Sciatic nerve (tissue), 2 donors: ENCODE measurements at regions not wholly inside any gene's neighbourhood (a gene's known extent, or its start where the extent isn't known, plus 50 kb on each side); places are given as distances from the start of the nearest gene placed in this dataset.
A peak's percentile ranks its signal among the peaks of the same experiment; 100 is the strongest.

Source experiments
- ATAC-seq: fragments of 200-7000 bp; cut with Tn5 transposase; one replicate; pipeline ENCODE4 v1.9.1; 2020; ENCODE audit warnings: mild to moderate bottlenecking, moderate library complexity
- DNase-seq: peaks from one replicate; pipeline ENCODE4 v3.0.0-alpha.2; 2020; ENCODE audit warnings: low spot score
- intact Hi-C: fragments of 100-400 bp; cut with DNase I; formaldehyde crosslinking; loops from one replicate; pipeline ENCODE4 v1.14.2; 2022
- donor health status: DM: no; HTN: no; CAD: no.
- donor health status: DM: no; HTN: no; CAD: no.

DNA sequence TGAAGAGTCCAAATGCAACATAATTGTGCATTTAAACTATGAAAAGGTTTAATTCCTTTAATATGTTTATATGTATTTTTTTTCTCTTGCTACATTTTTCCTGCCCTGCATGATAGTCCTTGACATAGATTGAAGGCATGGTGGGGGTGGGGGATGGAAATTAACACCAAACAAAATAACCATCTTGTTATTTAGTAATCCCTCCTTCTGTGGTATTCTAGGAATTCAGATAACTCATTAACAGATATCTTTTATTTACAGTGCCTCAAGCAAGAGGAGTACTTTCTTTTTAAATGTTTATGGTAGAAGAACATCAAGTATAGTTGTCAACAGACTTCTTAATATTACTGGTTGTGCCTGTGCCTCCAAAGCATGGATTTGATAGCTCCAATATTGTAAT is 337.6 kb upstream of the SEMA3A start:
- intact Hi-C loops, result no loop called here
- no peak for DNase-seq
- no peak for ATAC-seq

DNA sequence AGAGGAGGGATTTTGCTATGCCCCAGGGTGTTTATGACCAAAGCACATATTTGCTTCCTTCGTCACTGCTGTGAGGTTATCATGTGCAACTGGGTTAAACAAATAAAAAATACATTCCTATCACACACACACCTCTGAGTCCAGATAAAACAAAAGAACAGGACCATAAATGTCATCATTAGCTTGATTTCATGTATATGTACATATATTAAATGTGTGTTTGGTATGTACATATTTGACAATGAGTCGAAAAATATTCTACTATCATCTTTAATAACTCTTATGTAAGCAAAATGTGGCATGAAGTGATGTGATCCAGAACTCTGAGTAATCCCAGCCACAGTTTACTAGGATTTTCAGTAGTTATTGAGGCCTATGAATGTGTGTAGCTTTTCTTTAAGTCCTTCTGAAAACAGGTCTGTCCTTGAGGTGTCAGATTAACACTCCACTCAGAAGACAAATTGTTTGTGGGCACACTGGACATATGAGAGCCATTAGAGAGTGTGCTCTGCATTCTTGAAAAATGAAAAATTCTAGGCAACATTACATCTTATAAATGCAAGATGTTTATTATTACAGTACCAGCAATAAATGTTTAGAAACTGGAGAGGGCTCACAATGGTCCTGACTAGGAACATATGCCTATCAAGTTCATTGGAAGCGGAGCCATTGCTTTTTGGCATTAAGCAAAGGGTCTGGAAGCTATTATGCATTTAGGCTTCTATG is 335.1 kb upstream of the SEMA3A start:
- no peak for DNase-seq
- intact Hi-C loops, result no loop called here
- ATAC-seq, result no peak

DNA sequence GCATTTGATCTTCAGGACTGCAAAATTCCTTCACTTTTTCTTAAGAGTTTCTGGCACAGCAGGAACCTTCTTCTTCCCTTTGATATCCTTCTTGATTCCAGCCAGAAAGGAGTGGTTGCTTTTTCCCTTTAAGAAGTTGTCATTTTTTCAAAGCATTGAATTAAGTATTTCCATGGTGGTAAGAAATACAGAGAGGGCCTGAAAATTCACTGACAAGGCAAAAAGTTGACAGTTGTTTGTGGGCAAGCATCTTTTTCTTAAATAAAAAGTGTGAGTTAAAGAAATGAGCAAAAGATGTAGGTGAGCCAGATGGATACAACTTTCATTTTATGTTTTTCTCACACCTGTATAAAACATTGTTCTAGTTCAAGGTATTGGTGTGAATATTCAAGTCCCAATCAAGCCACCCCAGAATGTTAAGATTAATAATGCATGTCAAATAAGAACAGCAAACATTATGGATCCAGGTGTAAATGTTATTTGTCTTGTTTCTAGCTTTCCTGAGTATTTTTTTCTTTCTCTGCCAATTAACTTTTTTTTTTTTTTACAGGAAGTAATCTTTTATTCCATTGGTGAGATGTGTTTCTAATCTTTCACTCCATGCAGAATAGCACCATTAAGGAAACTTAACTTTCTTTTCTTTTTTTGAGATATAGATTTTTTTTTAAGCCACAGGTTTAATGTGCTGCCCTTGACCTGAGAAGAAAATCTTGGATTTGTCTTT is 334.3 kb upstream of the SEMA3A start:
- ATAC-seq (no peak), DNase-seq (no peak)
- intact Hi-C loops, result no loop called here

DNA sequence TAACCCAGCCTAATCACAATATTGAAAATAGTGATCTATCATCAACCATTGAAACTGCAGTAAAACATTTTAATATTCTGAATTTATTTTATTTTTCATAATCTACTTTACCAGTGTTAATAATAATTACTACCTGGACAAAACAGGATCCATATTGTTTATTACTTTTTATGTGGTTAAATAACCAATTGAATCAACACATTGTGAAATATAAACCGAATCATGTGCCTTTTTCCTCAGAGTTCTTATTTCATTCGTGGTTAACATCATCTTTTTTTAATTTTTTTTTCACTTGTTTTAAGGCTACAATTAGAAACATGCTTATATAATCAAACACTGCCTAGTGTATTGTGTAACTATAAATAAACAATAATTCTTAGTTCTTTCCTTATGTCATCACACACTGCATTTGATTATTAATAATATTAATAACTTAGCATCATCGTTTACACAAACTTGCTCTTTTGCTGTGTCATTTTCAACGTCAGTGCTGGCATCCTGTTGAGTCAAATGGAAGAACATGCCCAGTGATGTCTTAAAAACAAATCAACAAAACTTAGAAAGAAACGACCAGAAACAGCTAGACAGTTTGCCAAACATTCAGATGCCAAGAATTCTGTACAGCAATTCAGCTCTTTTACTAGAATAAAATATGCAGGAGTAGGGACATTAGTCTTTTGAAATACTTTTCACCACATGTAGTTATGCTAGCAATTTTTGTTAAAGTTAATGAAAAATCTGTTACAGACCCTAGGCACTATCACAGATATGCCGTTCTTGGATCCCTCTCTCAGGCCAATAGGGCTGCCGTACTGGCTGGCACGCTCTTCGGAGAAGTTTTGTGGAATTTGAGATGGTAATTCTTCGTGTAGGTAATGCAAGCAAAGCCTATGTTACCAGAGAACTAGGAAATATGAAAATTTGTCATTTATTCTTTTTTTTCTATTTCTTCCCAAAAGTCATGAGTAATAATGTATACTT is 330.4 kb upstream of the SEMA3A start:
- intact Hi-C loops, result no loop called here
- ATAC-seq (peak; percentile 48), DNase-seq (no peak)

DNA sequence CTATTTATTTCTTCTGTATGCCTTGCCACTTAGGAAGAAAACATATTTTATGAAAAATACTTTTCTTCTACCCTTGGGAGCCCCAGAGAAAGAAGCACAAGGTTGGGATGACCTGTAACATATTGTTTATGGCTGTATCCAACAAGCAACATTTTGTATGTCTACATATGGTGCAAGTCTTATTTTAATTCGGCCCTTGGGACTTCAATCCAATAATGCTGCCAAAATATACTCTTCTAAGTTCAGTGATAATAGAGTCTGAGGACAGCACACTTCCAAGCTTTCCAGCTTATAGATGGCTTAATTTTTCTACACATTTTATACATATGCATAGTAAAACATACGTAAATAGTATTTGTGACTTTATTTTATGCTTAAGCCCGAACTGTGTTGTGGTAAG is 318.5 kb upstream of the SEMA3A start:
- ATAC-seq, result no peak
- intact Hi-C loops, result no loop called here
- DNase-seq, result no peak

DNA sequence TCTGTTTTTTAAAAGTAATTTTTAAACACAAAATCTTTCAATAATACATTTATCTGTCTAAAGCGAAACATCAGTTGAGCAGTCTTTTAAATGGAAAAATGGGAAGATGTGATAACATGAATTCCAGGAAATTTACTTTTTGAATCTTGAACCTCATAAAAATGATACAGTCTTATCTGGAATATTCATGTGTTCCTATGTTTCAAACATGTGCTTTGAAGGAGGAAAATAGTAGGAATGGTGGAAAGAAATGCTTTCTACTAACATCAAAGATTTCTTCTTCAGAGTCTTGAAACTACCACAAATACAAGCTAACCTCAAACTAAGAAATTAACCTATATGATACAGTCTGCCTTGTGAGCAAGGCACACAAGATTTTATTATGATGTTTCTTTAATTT is 317.5 kb upstream of the SEMA3A start:
- intact Hi-C loops, result no loop called here
- DNase-seq, result no peak
- no peak for ATAC-seq

DNA sequence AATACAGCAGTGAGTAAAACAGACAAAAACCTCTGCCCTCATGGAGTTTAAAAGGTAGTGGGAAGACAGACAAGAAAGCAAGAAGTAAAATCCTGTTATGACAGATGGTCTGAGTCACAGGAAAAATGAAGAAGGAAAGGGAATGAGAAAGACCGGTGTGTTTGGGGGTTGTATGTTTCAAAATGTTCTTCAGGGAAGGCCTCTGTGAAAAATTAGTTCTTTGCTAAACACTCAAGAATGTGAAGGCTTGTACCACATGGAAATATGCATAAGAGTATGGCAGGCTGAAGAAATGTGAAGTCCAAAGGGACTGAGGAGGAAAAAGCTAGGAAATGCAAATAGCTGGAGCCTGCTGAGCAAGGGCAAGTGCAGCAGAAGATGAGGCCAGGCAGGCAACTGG is 315.9 kb upstream of the SEMA3A start:
- ATAC-seq (no peak), DNase-seq (no peak)
- intact Hi-C loops, result no loop called here

DNA sequence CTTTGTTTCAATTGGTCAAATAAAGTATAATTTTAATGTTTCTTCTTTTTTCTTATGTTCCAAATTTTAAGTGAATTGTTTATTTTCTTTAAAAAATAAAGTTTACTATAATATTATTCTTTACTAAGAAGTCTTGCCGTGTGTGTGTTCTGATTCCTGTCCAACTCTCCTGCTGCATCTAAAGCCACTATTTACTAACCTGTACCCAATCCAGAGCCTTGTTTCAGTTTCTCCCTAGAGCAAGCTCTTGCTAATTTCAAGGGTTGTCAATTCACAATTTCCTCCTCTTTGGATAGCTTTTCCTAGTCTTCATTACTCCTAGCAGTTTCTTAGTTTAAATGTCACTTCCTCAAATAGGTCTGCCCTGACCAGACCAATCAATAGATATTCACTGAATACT is 314.9 kb upstream of the SEMA3A start:
- DNase-seq (no peak), ATAC-seq (no peak)
- intact Hi-C loops, result no loop called here

DNA sequence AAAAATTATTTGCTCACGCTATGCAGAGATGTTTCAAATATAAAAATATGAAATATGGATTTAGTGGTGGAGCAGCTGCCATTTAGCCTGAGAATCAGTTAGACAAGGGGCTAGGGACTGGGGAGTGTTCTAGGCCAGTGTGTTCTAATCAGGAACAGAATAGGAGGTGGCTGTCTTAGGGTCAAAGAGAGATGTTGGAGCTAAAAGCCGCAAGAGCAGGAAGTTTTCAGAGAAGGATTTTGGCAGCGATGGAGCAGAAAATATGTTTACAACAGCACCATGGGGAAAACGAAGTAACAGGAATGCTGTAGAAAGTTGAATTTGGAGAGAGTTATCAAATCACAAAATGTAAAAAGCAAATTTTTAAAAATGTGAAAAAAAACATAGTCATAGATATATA is 314.0 kb upstream of the SEMA3A start:
- DNase-seq (no peak), ATAC-seq (peak; percentile 81)
- intact Hi-C loops, result no loop called here

DNA sequence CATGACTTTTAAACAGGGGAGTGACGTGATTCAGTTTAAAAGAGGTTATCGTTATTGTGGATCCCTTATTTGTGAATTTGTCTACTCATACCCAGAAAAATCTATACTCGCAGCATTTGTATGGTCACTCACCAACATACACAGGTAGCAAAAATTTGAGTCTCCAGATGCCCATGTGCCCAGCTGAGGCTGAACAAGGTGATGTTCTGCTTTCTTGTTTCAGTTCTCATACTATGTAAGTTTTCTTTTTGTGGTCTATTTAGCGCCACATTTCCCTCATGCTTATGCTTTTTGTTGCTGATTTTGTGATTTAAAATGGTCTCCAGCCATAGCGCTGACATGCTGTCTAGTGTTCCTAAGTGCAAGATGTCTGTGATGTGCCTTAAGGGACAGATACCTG is 312.9 kb upstream of the SEMA3A start:
- intact Hi-C loops, result no loop called here
- DNase-seq (no peak), ATAC-seq (no peak)

DNA sequence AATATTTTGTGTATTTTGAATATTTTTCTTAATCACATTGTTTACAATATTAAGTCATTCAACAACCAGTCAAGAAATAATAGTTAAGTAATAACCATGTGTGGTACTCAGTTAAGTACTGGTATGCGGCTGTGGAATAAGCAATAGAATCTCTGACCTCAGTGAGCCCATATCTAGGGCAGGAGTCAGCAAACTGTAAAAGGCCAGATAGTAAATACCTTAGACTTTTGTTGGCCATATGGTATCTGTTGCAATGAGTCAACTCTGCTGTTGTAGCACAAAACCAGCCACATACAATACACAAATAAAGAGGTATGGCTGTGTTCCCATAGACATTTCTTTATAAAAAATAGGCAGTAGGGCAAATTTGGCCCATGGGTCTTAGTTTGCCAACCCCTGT is 311.6 kb upstream of the SEMA3A start:
- ATAC-seq (no peak), DNase-seq (no peak)
- intact Hi-C loops, result no loop called here

DNA sequence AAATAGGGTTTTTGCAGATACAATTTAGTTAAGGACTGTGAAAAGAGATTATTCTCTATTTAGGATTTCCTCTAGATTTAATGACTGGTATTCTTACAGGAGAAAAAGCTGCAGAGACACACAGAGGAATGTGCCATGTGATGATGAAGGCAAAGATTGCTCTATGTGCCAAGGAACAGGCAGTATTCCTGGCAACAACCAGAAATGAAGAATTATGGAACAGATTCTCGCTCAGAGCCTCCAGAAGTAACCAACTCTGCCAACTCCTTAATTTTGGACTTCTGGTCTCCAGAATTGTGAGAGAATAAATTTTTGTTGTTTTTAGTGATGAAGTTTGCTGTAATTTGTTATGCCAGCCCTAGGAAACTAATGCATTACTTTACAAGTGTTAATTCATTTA is 307.6 kb upstream of the SEMA3A start:
- ATAC-seq (no peak), DNase-seq (no peak)
- intact Hi-C loops, result no loop called here

DNA sequence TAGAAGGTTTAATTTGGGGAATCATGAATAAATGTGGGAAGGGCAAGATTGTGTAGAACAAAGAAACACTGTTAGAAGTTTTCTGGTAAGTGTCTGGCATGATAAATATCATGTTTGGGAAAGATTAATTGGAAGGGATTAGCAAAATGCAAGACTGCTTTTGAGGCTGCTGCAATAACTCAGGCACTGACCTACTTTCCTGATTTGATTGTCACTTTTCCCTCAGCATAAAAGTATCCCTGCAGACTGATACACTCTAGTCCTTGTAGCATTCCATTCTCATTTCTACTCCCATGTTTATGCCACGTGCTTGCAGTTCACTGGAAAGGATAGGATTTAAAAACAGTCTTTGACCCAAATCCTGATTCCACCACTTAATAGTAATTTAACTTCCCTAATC is 303.3 kb upstream of the SEMA3A start:
- DNase-seq, result no peak
- intact Hi-C loops, result no loop called here

DNA sequence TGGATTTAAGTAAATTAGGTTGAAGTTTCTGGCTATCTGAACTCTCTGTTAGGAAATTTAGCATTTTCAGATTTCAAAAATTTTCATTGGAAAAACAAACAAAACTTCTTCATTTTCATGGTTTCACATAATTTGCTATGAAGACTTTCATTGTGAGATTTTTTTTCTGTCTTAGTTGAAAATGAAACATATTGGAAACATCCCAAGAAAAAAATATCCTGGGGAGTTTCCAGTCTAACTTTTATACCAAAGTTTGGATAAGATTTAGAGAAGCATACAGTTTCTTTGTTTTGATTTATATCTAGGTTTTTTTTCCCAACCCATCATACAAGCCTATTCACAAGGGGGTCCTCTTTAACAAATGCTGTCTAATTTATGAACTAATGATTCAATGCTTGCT is 300.5 kb upstream of the SEMA3A start:
- intact Hi-C loops, result no loop called here
- no peak for ATAC-seq
- no peak for DNase-seq

More for the DNA sequence above, 303.3 kb upstream of the SEMA3A start:
- peak; percentile 42 for ATAC-seq

DNA sequence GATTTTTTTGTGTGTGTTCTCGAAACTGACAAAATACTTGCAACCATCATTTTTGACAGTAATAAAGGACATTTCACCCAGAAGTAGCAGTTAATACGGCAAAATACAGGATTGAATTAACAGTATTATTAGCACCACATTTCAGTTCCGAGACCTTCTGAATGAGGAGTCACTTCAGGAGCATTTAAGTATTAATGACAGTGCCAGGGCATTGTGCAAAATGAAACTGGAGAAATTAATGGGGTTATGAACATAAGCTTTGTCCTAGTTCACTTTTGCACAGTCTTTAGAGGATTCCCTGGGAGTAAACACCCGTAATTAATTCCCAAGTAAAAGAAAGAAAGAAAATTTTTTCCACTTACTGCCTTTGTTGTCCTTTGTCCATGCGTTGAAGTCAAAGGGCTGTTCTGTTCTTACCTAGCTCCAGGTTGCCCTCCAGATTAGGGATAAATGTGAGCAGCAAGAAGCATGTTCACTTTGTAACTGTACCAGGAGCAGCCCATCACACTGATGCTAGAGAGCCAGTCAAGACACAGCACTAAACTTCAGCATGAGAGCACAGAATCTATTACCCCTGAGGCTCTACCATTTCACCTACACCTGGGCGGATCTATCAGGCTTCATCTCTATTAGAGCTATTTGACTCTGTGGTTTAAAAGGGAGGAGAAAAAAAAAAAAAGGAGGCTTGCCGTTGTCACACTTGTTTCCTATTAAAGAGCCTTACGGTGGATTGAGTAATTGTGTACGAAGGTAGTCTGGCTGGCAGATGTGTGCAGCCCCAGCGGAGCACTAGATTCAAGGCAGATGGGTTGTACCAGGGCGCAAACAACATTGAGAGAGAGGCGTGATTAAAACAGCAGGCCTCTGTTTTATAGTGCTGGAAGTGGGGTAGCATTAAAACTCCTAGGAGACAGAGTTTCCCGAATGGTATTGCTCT is 297.8 kb upstream of the SEMA3A start:
- DNase-seq, result no peak
- ATAC-seq, result peak; percentile 89
- intact Hi-C loops, result no loop called here

DNA sequence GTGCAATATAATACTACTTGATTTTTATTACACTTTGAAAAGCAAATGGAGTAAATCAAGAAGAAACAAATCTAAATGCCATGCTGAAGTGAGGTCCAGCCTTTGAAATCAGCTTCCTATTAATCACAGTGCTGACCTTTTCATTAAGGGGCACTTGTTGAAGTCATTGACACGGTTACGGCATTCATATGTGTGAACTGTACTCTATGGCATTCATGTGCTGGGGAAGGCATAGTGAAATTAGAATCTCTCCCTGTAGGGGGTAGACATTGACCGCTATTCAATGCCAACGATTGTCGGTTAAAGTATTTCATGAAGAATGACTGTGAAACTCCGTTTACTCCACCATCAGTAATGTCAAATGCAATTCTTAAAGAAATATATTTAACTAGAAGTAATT is 296.1 kb upstream of the SEMA3A start:
- DNase-seq (no peak), ATAC-seq (peak; percentile 88)
- intact Hi-C loops, result no loop called here

DNA sequence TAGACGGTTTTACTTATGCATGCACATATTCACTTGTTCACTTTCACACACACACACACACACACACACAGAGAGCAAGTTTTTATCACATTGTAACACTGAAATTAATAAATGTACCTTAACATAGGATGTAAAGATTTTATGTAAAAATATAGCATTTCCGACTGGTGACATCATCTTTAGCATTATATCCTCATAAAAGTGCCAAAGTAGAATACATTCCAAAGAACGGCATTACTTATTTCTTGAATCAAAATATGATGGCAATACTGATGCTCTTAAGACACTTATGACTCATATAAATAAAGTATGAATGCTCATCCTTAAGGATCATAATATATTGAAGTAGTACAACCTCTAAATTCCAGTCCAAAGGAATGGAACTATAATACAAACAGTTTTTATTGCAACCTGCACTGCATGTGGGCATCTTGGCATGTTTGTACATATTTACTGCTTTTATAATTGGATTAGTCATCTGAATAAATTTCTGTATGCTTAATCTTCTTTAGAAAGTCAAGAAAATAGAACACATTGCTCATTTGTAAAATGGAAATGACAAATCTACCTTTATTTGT is 290.0 kb upstream of the SEMA3A start:
- DNase-seq, result no peak
- intact Hi-C loops, result no loop called here
- ATAC-seq, result no peak

DNA sequence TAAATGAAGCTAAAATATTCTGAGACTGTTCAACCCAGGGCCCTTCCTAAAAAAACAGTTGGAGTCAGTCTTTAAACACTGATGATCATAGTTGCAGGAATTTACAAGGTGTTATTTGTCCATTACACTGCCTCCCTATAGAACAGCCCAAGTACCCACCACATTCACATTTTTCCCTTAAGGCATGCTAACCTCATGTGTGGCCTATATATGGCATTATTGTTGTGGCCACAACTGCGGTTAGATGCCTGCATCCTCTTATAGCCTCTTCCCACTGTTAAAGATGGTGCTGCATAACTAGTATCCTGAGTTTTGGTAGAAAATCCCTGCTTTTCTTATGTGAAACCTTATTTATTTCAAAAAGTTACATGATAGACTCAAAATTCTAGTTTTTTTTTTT is 287.9 kb upstream of the SEMA3A start:
- ATAC-seq (no peak), DNase-seq (no peak)
- intact Hi-C loops, result no loop called here
